Natural killer cell (primary cell): ENCODE measurements at regions not wholly inside any gene's neighbourhood (a gene's known extent, or its start where the extent isn't known, plus 50 kb on each side); places are given as distances from the start of the nearest gene placed in this dataset.

ENCODE experiments used
- ATAC-seq, 3 donors: fragments of 150-1000 bp in 2 of 3; fragments of 200-7000 bp in 1 of 3; cut with Tn5 transposase; 1 replicate in 1 of 3; 2 replicates in 2 of 3; pipeline ENCODE4 v1.10.0; 2021; ENCODE audit warnings: mild to moderate bottlenecking in 2 of 3, moderate library complexity in 2 of 3
- DNase-seq, 2 donors: peaks; one replicate each; pipeline versions ENCODE4 v3.0.0 to v3.0.0-alpha.2; 2013 to 2021; ENCODE audit warnings: mixed read lengths in 1 of 2
- H3K27ac ChIP-seq: one replicate; pipeline ENCODE4 v1.5.1; 2013; ENCODE audit warnings: mild to moderate bottlenecking, low read length
- H3K27me3 ChIP-seq: one replicate; pipeline ENCODE4 v1.6.1; 2013; ENCODE audit warnings: low read length; ENCODE audit not compliant: control insufficient read depth, insufficient read depth
- H3K36me3 ChIP-seq: one replicate; pipeline ENCODE4 v1.6.1; 2013; ENCODE audit warnings: low read length; ENCODE audit not compliant: control insufficient read depth, insufficient read depth
- H3K4me1 ChIP-seq: one replicate; pipeline ENCODE4 v1.6.1; 2013; ENCODE audit warnings: low read length; ENCODE audit not compliant: control insufficient read depth, insufficient read depth
- H3K4me3 ChIP-seq: one replicate; pipeline ENCODE4 v1.5.1; 2013; ENCODE audit warnings: low read length
- H3K9me3 ChIP-seq: one replicate; pipeline ENCODE4 v1.6.1; 2013; ENCODE audit warnings: low read length; ENCODE audit not compliant: control insufficient read depth, insufficient read depth
- H3K27ac Mint-ChIP-seq, 2 donors: one replicate each; pipeline ENCODE4 v1.8.0; 2022; ENCODE audit warnings: mild to moderate bottlenecking in 2 of 2, mixed read lengths in 2 of 2, moderate library complexity in 1 of 2
- H3K27me3 Mint-ChIP-seq, 2 donors: one replicate each; pipeline ENCODE4 v1.8.0; 2022; ENCODE audit warnings: low read depth in 2 of 2, mixed read lengths in 2 of 2
- H3K36me3 Mint-ChIP-seq: one replicate; pipeline ENCODE4 v1.8.0; 2022; ENCODE audit warnings: mixed read lengths
- H3K4me1 Mint-ChIP-seq, 2 donors: one replicate each; pipeline ENCODE4 v1.8.0; 2022; ENCODE audit warnings: mixed read lengths in 2 of 2
- H3K4me3 Mint-ChIP-seq: one replicate; pipeline ENCODE4 v1.8.0; 2022; ENCODE audit warnings: mild to moderate bottlenecking, moderate library complexity, mixed read lengths
- H3K9me3 Mint-ChIP-seq, 2 donors: one replicate each; pipeline ENCODE4 v1.8.0; 2022; ENCODE audit warnings: mixed read lengths in 2 of 2
- WGBS: methylation state at CpG from one replicate; pipeline ENCODE4 v1.1.7; 2013; ENCODE audit warnings: missing lambda C conversion rate; ENCODE audit not compliant: insufficient coverage; 5-methylcytosine and 5-hydroxymethylcytosine counted together
- intact Hi-C: fragments of 100-400 bp; cut with micrococcal nuclease; formaldehyde crosslinking; loops from one replicate; pipeline ENCODE4 v1.14.2; 2022
- TF ChIP-seq, protein P1 (sequence below): fragments of 200-600 bp; IDR thresholded peaks from one replicate; pipeline ENCODE4 v1.8.0; 2022; ENCODE audit warnings: antibody characterized with exemption

DNA sequence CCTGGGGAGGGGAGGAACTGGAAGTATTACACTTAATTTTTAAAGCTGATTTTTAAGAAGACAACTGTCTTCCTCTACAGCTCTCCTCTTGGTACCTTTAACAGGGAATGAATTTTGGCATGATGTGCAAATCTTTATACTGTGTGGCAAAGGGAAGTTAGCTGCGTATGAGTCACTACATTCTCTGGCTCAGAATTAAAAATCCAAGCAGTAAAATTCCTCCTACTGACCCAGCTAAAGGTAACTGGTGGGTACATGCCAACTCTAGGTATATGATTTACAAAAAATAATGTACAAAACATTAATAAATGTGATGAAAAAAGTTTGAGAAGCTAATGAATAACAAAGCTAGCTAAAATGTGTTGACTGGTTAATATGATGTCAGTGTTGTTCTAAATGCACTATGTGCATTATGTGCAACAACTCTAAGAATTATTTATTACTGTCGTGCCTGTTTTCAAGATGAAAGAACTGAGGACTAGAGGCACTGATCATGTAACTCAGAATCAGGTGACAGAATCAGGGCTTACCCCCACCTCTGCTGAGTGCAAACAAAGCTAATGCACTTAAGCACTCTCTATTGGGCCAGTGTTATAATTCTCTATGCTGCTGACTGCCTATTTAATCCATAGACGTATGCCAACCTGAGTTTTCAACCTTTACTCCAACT is 194.7 kb upstream of the CADPS start:
- WGBS: 61% methylated on average over 2 of the region's 3 CpGs
- no peak for ATAC-seq
- intact Hi-C loops: no loop called here

DNA sequence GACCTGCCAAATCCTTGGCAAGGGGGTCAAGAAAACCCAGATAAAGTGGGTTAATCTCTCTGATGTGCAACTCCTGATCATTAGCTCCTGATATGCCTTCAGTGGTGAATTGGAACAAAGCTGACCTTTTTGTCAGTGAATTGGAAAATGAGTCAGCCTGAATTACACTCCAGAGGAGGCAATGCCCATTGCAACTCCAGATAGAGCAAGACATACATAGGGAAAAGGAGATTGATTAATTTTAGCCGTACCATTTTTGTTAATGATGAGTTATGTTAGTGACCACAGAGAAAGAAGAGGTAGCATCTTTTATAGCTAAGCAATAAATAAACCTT is 195.2 kb upstream of the CADPS start:
- H3K4me3 Mint-ChIP-seq: no peak overlapping the region
- Histone ChIP-seq H3K27ac (no peak overlapping the region), H3K36me3 (no peaks in the 10 kb centered on the region), H3K4me1 (no peaks in the 10 kb centered on the region), H3K27me3 (no peaks in the 10 kb centered on the region), H3K4me3 (no peak overlapping the region), H3K9me3 (no peaks in the 10 kb centered on the region)
- H3K36me3 Mint-ChIP-seq: no peaks in the 10 kb centered on the region
- no peaks in the 10 kb centered on the region for H3K4me1 Mint-ChIP-seq
- TF ChIP-seq, protein P1, sequence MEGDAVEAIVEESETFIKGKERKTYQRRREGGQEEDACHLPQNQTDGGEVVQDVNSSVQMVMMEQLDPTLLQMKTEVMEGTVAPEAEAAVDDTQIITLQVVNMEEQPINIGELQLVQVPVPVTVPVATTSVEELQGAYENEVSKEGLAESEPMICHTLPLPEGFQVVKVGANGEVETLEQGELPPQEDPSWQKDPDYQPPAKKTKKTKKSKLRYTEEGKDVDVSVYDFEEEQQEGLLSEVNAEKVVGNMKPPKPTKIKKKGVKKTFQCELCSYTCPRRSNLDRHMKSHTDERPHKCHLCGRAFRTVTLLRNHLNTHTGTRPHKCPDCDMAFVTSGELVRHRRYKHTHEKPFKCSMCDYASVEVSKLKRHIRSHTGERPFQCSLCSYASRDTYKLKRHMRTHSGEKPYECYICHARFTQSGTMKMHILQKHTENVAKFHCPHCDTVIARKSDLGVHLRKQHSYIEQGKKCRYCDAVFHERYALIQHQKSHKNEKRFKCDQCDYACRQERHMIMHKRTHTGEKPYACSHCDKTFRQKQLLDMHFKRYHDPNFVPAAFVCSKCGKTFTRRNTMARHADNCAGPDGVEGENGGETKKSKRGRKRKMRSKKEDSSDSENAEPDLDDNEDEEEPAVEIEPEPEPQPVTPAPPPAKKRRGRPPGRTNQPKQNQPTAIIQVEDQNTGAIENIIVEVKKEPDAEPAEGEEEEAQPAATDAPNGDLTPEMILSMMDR: no peak
- no peak for DNase-seq
- H3K9me3 Mint-ChIP-seq: peaks cover 18% of the 10 kb centered on the region in 2 donors
- intact Hi-C loops: no loop called here
- ATAC-seq: no peak
- WGBS: no CpG with 5 or more reads among the region's 1 CpG
- no peak overlapping the region for H3K27ac Mint-ChIP-seq
- H3K27me3 Mint-ChIP-seq: no peaks in the 10 kb centered on the region

More for the DNA sequence above, 194.7 kb upstream of the CADPS start:
- Histone ChIP-seq H3K36me3 (no peaks in the 10 kb centered on the region), H3K9me3 (no peaks in the 10 kb centered on the region), H3K27me3 (no peaks in the 10 kb centered on the region), H3K27ac (no peak overlapping the region), H3K4me3 (no peak overlapping the region), H3K4me1 (no peaks in the 10 kb centered on the region)
- no peaks in the 10 kb centered on the region for H3K36me3 Mint-ChIP-seq
- no peaks in the 10 kb centered on the region for H3K4me1 Mint-ChIP-seq
- TF ChIP-seq, protein P1: no peak
- no peak overlapping the region for H3K27ac Mint-ChIP-seq
- H3K4me3 Mint-ChIP-seq: no peak overlapping the region
- H3K9me3 Mint-ChIP-seq: peaks cover 18% of the 10 kb centered on the region in 2 donors
- no peaks in the 10 kb centered on the region for H3K27me3 Mint-ChIP-seq
- no peak for DNase-seq

DNA sequence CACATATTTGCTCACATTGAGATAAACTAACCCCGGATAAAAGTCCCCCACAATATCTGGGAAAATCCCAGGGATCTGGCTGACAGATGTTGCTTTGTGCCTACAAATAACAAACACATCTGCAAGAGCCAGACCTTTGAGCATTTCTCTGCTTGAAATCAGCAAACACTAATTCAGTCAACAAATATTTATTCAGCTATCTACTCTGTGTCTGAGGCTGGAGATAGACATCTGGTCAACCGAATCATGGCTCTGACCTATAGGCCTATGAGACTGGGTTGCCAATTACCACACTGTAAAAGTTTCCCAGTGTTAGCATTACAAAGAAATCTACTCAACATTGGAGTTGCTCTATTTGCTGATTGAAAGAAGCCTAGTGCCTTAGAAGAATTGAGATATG is 201.1 kb upstream of the CADPS start:
- intact Hi-C loops: no loop called here
- ATAC-seq (no peak), DNase-seq (no peak)
- Mint-ChIP-seq H3K27me3 (no peaks in the 10 kb centered on the region), H3K4me1 (no peaks in the 10 kb centered on the region), H3K4me3 (no peak overlapping the region), H3K36me3 (no peaks in the 10 kb centered on the region), H3K27ac (no peak overlapping the region), H3K9me3 (peaks cover 9 to 15% of the 10 kb centered on the region in 2 donors)
- H3K36me3 ChIP-seq: no peaks in the 10 kb centered on the region
- no peaks in the 10 kb centered on the region for H3K27me3 ChIP-seq
- no peak overlapping the region for H3K4me3 ChIP-seq
- H3K4me1 ChIP-seq: no peaks in the 10 kb centered on the region
- no peaks in the 10 kb centered on the region for H3K9me3 ChIP-seq
- TF ChIP-seq, protein P1: no peak
- H3K27ac ChIP-seq: no peak overlapping the region
- 84% methylated on average over 2 of the region's 2 CpGs for WGBS

DNA sequence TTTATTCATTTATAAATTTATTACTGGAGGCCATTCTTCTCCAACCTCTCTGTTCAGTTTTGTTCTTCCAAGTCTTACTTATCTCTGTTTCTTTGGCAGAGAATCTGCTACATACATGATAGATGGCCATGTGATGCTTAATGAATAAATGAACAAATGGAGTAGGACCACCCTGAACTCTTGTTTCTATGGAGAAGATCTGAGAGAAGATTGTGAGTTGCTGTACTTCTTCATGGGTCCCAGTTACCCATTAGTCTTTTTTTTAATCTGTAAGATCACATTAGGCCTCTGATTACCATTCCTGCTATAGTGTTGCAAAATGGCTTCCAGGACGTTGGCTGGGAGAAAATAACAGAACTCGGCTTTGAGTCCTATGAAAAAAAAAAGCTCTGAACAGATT is 191.9 kb upstream of the SYNPR start:
- H3K4me3 ChIP-seq: no peak overlapping the region
- peaks cover 0 to 4% of the 10 kb centered on the region in 2 donors for H3K9me3 Mint-ChIP-seq
- H3K4me3 Mint-ChIP-seq: no peak overlapping the region
- H3K9me3 ChIP-seq: no peaks in the 10 kb centered on the region
- no peaks in the 10 kb centered on the region for H3K27me3 ChIP-seq
- no peaks in the 10 kb centered on the region for H3K36me3 ChIP-seq
- H3K4me1 Mint-ChIP-seq: no peaks in the 10 kb centered on the region
- no peaks in the 10 kb centered on the region for H3K27me3 Mint-ChIP-seq
- H3K4me1 ChIP-seq: no peaks in the 10 kb centered on the region
- H3K27ac ChIP-seq: no peak overlapping the region
- WGBS: no CpG with 5 or more reads among the region's 2 CpGs
- no peak for ATAC-seq
- intact Hi-C loops: no loop called here
- TF ChIP-seq, protein P1: no peak
- DNase-seq: no peak
- H3K36me3 Mint-ChIP-seq: no peaks in the 10 kb centered on the region
- H3K27ac Mint-ChIP-seq: no peak overlapping the region
